Sigmoid colon (tissue), 4 donors: ENCODE measurements at regions not wholly inside any gene's neighbourhood (a gene's known extent, or its start where the extent isn't known, plus 50 kb on each side); places are given as distances from the start of the nearest gene placed in this dataset.

Experiments
- CTCF ChIP-seq, 4 experiments: fragments of 450-650 bp in 3 of 4; fragments of 200-600 bp in 1 of 4; IDR thresholded peaks; one replicate each; pipeline ENCODE4 v1.5.1; 2016 to 2019; ENCODE audit warnings: antibody characterized with exemption in 4 of 4, mild to moderate bottlenecking in 3 of 4, moderate library complexity in 2 of 4
- EP300 ChIP-seq, 4 donors: sonication (generic); formaldehyde crosslinking; IDR thresholded peaks; one replicate each; pipeline ENCODE4 v1.6.1; 2017; ENCODE audit warnings: antibody characterized with exemption in 4 of 4
- POLR2A ChIP-seq, 2 donors: fragments of 450-650 bp; IDR thresholded peaks; one replicate each; pipeline ENCODE4 v1.6.1; 2016; ENCODE audit warnings: antibody characterized with exemption in 2 of 2, mild to moderate bottlenecking in 2 of 2, moderate library complexity in 2 of 2
- POLR2AphosphoS5 ChIP-seq, 4 donors: sonication (generic); formaldehyde crosslinking; IDR thresholded peaks; one replicate each; pipeline ENCODE4 v1.6.1; 2017; ENCODE audit warnings: antibody characterized with exemption in 4 of 4

- TF ChIP-seq CTCF (IDR thresholded peaks at IDR 0.05) (no peak), POLR2A (IDR thresholded peaks at IDR 0.05) (no peak), POLR2AphosphoS5 (IDR thresholded peaks at IDR 0.05) (no peak), EP300 (IDR thresholded peaks at IDR 0.05) (no peak)
These were observed 103.6 kb downstream of the LURAP1L start for GRCh38 chr9:12878351-12878978.
